ENCODE measurements at regions not wholly inside any gene's neighbourhood (a gene's known extent, or its start where the extent isn't known, plus 50 kb on each side); places are given as distances from the start of the nearest gene placed in this dataset.
"Not testable (repeated sequence)": the region's sequence is repeated elsewhere in the genome, so short reads cannot be mapped to it uniquely, and the experiment has no call there.

GRCh38 chr9:85487872-85488271 lies 253.9 kb downstream of the AGTPBP1 start:
- no peak overlapping the region for H3K27ac Mint-ChIP-seq

GRCh38 chr9:85484235-85484634 lies 257.5 kb downstream of the AGTPBP1 start:
- Mint-ChIP-seq H3K4me3 (no peak overlapping the region), H3K9me3 (peaks cover 5% of the 10 kb centered on the region), H3K27ac (no peak overlapping the region), H3K36me3 (no peaks in the 10 kb centered on the region), H3K27me3 (peaks cover 21% of the 10 kb centered on the region), H3K4me1 (no peaks in the 10 kb centered on the region)
- no peak for ATAC-seq (ENCODE audit: low read depth)
- DNase-seq (ENCODE audit: low spot score in 2 of 2), result no peak

More at GRCh38 chr9:85487872-85488271, 253.9 kb downstream of the AGTPBP1 start:
- no peaks in the 10 kb centered on the region for H3K36me3 Mint-ChIP-seq
- peaks cover 2% of the 10 kb centered on the region for H3K9me3 Mint-ChIP-seq
- no peak overlapping the region for H3K4me3 Mint-ChIP-seq
- no peaks in the 10 kb centered on the region for H3K4me1 Mint-ChIP-seq
- no peak for DNase-seq (ENCODE audit: low spot score in 2 of 2)
- peaks cover 8% of the 10 kb centered on the region for H3K27me3 Mint-ChIP-seq
- ATAC-seq (ENCODE audit: low read depth), result no peak

GRCh38 chr9:85483208-85483607 lies 258.5 kb downstream of the AGTPBP1 start:
- Mint-ChIP-seq H3K4me3 (no peak overlapping the region), H3K36me3 (no peaks in the 10 kb centered on the region), H3K4me1 (no peaks in the 10 kb centered on the region), H3K27me3 (peaks cover 21% of the 10 kb centered on the region), H3K27ac (no peak overlapping the region), H3K9me3 (peaks cover 5% of the 10 kb centered on the region)
- no peak for DNase-seq (ENCODE audit: low spot score in 2 of 2)
- ATAC-seq (ENCODE audit: low read depth), result no peak

GRCh38 chr9:85479305-85479704 lies 262.4 kb downstream of the AGTPBP1 start:
- no peak for ATAC-seq (ENCODE audit: low read depth)
- peaks cover 20% of the 10 kb centered on the region for H3K27me3 Mint-ChIP-seq
- DNase-seq (ENCODE audit: low spot score in 2 of 2), result no peak
- no peaks in the 10 kb centered on the region for H3K4me1 Mint-ChIP-seq
- no peaks in the 10 kb centered on the region for H3K36me3 Mint-ChIP-seq
- no peak overlapping the region for H3K27ac Mint-ChIP-seq
- peaks cover 8% of the 10 kb centered on the region for H3K9me3 Mint-ChIP-seq
- no peak overlapping the region for H3K4me3 Mint-ChIP-seq

GRCh38 chr9:85478847-85479246 lies 262.9 kb downstream of the AGTPBP1 start:
- Mint-ChIP-seq H3K4me3 (no peak overlapping the region), H3K4me1 (no peaks in the 10 kb centered on the region), H3K27ac (no peak overlapping the region), H3K9me3 (peaks cover 10% of the 10 kb centered on the region), H3K27me3 (peaks cover 20% of the 10 kb centered on the region), H3K36me3 (no peaks in the 10 kb centered on the region)
- ATAC-seq (ENCODE audit: low read depth), result no peak
- no peak for DNase-seq (ENCODE audit: low spot score in 2 of 2)

GRCh38 chr9:85474896-85475295 lies 266.9 kb downstream of the AGTPBP1 start:
- not testable (repeated sequence) for H3K4me1 Mint-ChIP-seq; H3K36me3 Mint-ChIP-seq; ATAC-seq (ENCODE audit: low read depth); H3K27me3 Mint-ChIP-seq; DNase-seq (ENCODE audit: low spot score in 2 of 2); H3K27ac Mint-ChIP-seq; H3K9me3 Mint-ChIP-seq; H3K4me3 Mint-ChIP-seq

GRCh38 chr9:85471791-85472190 lies 270.0 kb downstream of the AGTPBP1 start:
- Mint-ChIP-seq H3K36me3 (no peaks in the 10 kb centered on the region), H3K9me3 (peaks cover 5% of the 10 kb centered on the region), H3K27ac (no peak overlapping the region), H3K4me3 (no peak overlapping the region), H3K4me1 (no peaks in the 10 kb centered on the region), H3K27me3 (no peaks in the 10 kb centered on the region)
- DNase-seq (ENCODE audit: low spot score in 2 of 2) (no peak), ATAC-seq (ENCODE audit: low read depth) (no peak)

GRCh38 chr9:85469041-85469440 lies 272.7 kb downstream of the AGTPBP1 start:
- H3K4me3 Mint-ChIP-seq, result no peak overlapping the region
- no peaks in the 10 kb centered on the region for H3K9me3 Mint-ChIP-seq
- no peak for DNase-seq (ENCODE audit: low spot score in 2 of 2)
- no peaks in the 10 kb centered on the region for H3K36me3 Mint-ChIP-seq
- H3K27me3 Mint-ChIP-seq, result no peaks in the 10 kb centered on the region
- no peak overlapping the region for H3K27ac Mint-ChIP-seq
- no peak for ATAC-seq (ENCODE audit: low read depth)
- no peaks in the 10 kb centered on the region for H3K4me1 Mint-ChIP-seq

- Mint-ChIP-seq H3K27ac (no peak overlapping the region), H3K36me3 (no peaks in the 10 kb centered on the region), H3K27me3 (peaks cover 1% of the 10 kb centered on the region), H3K4me1 (no peaks in the 10 kb centered on the region), H3K4me3 (no peak overlapping the region), H3K9me3 (no peaks in the 10 kb centered on the region)
- DNase-seq (ENCODE audit: low spot score in 2 of 2), result no peak
- no peak for ATAC-seq (ENCODE audit: low read depth)
Measured at GRCh38 chr9:85466834-85467233, 274.9 kb downstream of the AGTPBP1 start.

GRCh38 chr9:85458114-85458864 lies 283.5 kb downstream of the AGTPBP1 start:
- not testable (repeated sequence) for H3K36me3 Mint-ChIP-seq; DNase-seq (ENCODE audit: low spot score in 2 of 2); H3K4me3 Mint-ChIP-seq; H3K4me1 Mint-ChIP-seq; ATAC-seq (ENCODE audit: low read depth); H3K27ac Mint-ChIP-seq; H3K9me3 Mint-ChIP-seq
- H3K27me3 Mint-ChIP-seq, result peaks cover 13% of the 10 kb centered on the region

- H3K36me3 Mint-ChIP-seq, result no peaks in the 10 kb centered on the region
- ATAC-seq (ENCODE audit: low read depth) (no peak), DNase-seq (ENCODE audit: low spot score in 2 of 2) (no peak)
- H3K27ac Mint-ChIP-seq, result no peak overlapping the region
- H3K4me3 Mint-ChIP-seq, result no peak overlapping the region
- peaks cover 9% of the 10 kb centered on the region for H3K9me3 Mint-ChIP-seq
- peaks cover 6% of the 10 kb centered on the region for H3K27me3 Mint-ChIP-seq
- H3K4me1 Mint-ChIP-seq, result no peaks in the 10 kb centered on the region
Measured at GRCh38 chr9:85453850-85454249, 287.9 kb downstream of the AGTPBP1 start.

GRCh38 chr9:85452841-85453240 lies 288.9 kb downstream of the AGTPBP1 start:
- no peaks in the 10 kb centered on the region for H3K4me1 Mint-ChIP-seq
- H3K9me3 Mint-ChIP-seq, result peaks cover 9% of the 10 kb centered on the region
- H3K27ac Mint-ChIP-seq, result no peak overlapping the region
- H3K27me3 Mint-ChIP-seq, result peaks cover 6% of the 10 kb centered on the region
- no peak overlapping the region for H3K4me3 Mint-ChIP-seq
- no peaks in the 10 kb centered on the region for H3K36me3 Mint-ChIP-seq
- DNase-seq (ENCODE audit: low spot score in 2 of 2), result no peak
- no peak for ATAC-seq (ENCODE audit: low read depth)

GRCh38 chr9:85451680-85452079 lies 290.1 kb downstream of the AGTPBP1 start:
- H3K27ac Mint-ChIP-seq, result no peak overlapping the region
- no peak for ATAC-seq (ENCODE audit: low read depth)
- no peak for DNase-seq (ENCODE audit: low spot score in 2 of 2)
- H3K36me3 Mint-ChIP-seq, result no peaks in the 10 kb centered on the region
- peaks cover 6% of the 10 kb centered on the region for H3K27me3 Mint-ChIP-seq
- no peak overlapping the region for H3K4me3 Mint-ChIP-seq
- no peaks in the 10 kb centered on the region for H3K4me1 Mint-ChIP-seq
- peaks cover 9% of the 10 kb centered on the region for H3K9me3 Mint-ChIP-seq

GRCh38 chr9:85445887-85446286 lies 295.9 kb downstream of the AGTPBP1 start:
- Mint-ChIP-seq H3K4me3 (no peak overlapping the region), H3K27me3 (no peaks in the 10 kb centered on the region), H3K9me3 (peaks cover 14% of the 10 kb centered on the region), H3K4me1 (peaks cover 3% of the 10 kb centered on the region), H3K36me3 (no peaks in the 10 kb centered on the region), H3K27ac (no peak overlapping the region)
- ATAC-seq (ENCODE audit: low read depth) (no peak), DNase-seq (ENCODE audit: low spot score in 2 of 2) (no peak)

- DNase-seq (ENCODE audit: low spot score in 2 of 2), result no peak
- Mint-ChIP-seq H3K9me3 (peaks cover 10% of the 10 kb centered on the region), H3K4me3 (no peak overlapping the region), H3K4me1 (peaks cover 3% of the 10 kb centered on the region), H3K27ac (no peak overlapping the region), H3K27me3 (no peaks in the 10 kb centered on the region), H3K36me3 (no peaks in the 10 kb centered on the region)
- no peak for ATAC-seq (ENCODE audit: low read depth)
Measured at GRCh38 chr9:85444243-85444642, 297.5 kb downstream of the AGTPBP1 start.

Measured in memory B cell (primary cell).